Caco-2 (cell line): ENCODE measurements at regions not wholly inside any gene's neighbourhood (a gene's known extent, or its start where the extent isn't known, plus 50 kb on each side); places are given as distances from the start of the nearest gene placed in this dataset.

Experiments
- BruUV-seq: library from RNA; stranded (reverse); fragments of 400-500 nt; replicated peaks from 2 replicates; lab custom pipeline; 2021; lab: Mats Ljungman, UMichigan
- CTCF ChIA-PET: fragments of 300-600 bp; sonication (Branson Sonifier 250); formaldehyde crosslinking; loops from one replicate; lab custom pipeline; 2022; ENCODE audit warnings: antibody characterized with exemption; lab: Charles Lee
- POLR2A ChIA-PET: fragments of 300-600 bp; sonication (Branson Sonifier 250); formaldehyde crosslinking; loops from one replicate; lab custom pipeline; 2022; ENCODE audit warnings: antibody characterized with exemption; lab: Charles Lee
- DNase-seq, 2 experiments: peaks; one replicate each; pipeline versions ENCODE4 v3.0.0 to v3.0.0-alpha.2; 2020 to 2022
- H3K27me3 ChIP-seq: replicated peaks from 2 replicates; pipeline ENCODE4 v1.6.0; 2011; ENCODE audit warnings: low read length; ENCODE audit not compliant: control insufficient read depth, insufficient read depth
- H3K36me3 ChIP-seq: 2 replicates; pipeline ENCODE4 v1.5.1; 2011; ENCODE audit warnings: low read length; ENCODE audit not compliant: control insufficient read depth, insufficient read depth
- H3K4me1 ChIP-seq: fragments of 250-450 bp; sonication (Bioruptor Pico); 2 replicates; pipeline ENCODE4 v1.5.1; 2020; ENCODE audit warnings: mild to moderate bottlenecking
- H3K4me3 ChIP-seq: 2 replicates; pipeline ENCODE4 v1.5.1; 2011; ENCODE audit warnings: low read depth, mild to moderate bottlenecking, control low read depth, low read length
- H3K9me3 ChIP-seq: fragments of 250-450 bp; sonication (Bioruptor Pico); 2 replicates; pipeline ENCODE4 v1.5.1; 2020; ENCODE audit warnings: mild to moderate bottlenecking, moderate library complexity
- H3K27ac Mint-ChIP-seq: one replicate; pipeline ENCODE4 v1.8.0; 2022; ENCODE audit warnings: mixed read lengths; ENCODE audit not compliant: unreplicated experiment
- H3K27me3 Mint-ChIP-seq: one replicate; pipeline ENCODE4 v1.8.0; 2022; ENCODE audit warnings: mixed read lengths; ENCODE audit not compliant: insufficient read depth, unreplicated experiment
- H3K36me3 Mint-ChIP-seq: one replicate; pipeline ENCODE4 v1.8.0; 2022; ENCODE audit warnings: mild to moderate bottlenecking, mixed read lengths; ENCODE audit not compliant: insufficient read depth, unreplicated experiment
- H3K4me1 Mint-ChIP-seq: one replicate; pipeline ENCODE4 v1.8.0; 2022; ENCODE audit warnings: low read depth, mixed read lengths; ENCODE audit not compliant: unreplicated experiment
- H3K4me3 Mint-ChIP-seq: one replicate; pipeline ENCODE4 v1.8.0; 2022; ENCODE audit warnings: mild to moderate bottlenecking, moderate library complexity, mixed read lengths; ENCODE audit not compliant: unreplicated experiment
- H3K9me3 Mint-ChIP-seq: one replicate; pipeline ENCODE4 v1.8.0; 2022; ENCODE audit warnings: mixed read lengths; ENCODE audit not compliant: unreplicated experiment
- intact Hi-C: fragments of 100-400 bp; cut with micrococcal nuclease; formaldehyde crosslinking; loops from one replicate; pipeline ENCODE4 v1.10.0; 2022; ENCODE audit not compliant: unreplicated experiment
- TF ChIP-seq, protein P1 (sequence below), 2 experiments: fragments of 200-600 bp in 1 of 2; IDR thresholded peaks; 1 replicate in 1 of 2; 2 replicates in 1 of 2; pipeline versions ENCODE4 v1.5.1 to v1.8.0; 2011 to 2022; ENCODE audit warnings: antibody characterized with exemption in 1 of 2, control low read depth in 1 of 2, inconsistent platforms in 1 of 2, low read depth in 1 of 2, low read length in 1 of 2, mild to moderate bottlenecking in 1 of 2, moderate library complexity in 1 of 2; ENCODE audit not compliant: insufficient read depth in 1 of 2, severe bottlenecking in 1 of 2, unreplicated experiment in 1 of 2

DNA sequence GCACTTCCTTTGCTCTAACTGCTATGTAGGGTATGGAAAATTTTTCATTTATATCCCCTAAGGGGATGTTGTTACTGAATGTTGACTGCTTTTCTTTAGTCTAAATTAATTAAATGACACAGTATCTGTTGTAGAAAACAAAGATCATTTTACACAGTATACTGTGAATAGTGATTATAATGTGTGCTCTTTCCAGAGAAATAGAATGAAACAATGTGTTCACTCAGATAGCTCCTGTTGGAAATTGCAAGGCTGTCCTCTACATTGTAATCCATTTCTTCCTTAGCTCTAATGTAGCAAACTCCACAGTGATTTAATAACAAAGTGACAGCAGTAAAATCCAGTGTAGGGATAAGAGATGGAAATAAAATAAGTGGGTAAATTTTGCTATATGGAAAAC is 159.0 kb upstream of the VEPH1 start:
- no peaks in the 10 kb centered on the region for H3K36me3 Mint-ChIP-seq
- H3K4me3 Mint-ChIP-seq: no peak overlapping the region
- no peak for DNase-seq
- ChIA-PET POLR2A (no interaction called here), CTCF (no interaction called here)
- Histone ChIP-seq H3K4me1 (no peaks in the 10 kb centered on the region), H3K27me3 (no peaks in the 10 kb centered on the region), H3K4me3 (no peak overlapping the region), H3K36me3 (no peaks in the 10 kb centered on the region), H3K9me3 (no peaks in the 10 kb centered on the region)
- no TSS peak for BruUV-seq
- intact Hi-C loops: no loop called here
- peaks cover 27% of the 10 kb centered on the region for H3K27me3 Mint-ChIP-seq
- TF ChIP-seq, protein P1, sequence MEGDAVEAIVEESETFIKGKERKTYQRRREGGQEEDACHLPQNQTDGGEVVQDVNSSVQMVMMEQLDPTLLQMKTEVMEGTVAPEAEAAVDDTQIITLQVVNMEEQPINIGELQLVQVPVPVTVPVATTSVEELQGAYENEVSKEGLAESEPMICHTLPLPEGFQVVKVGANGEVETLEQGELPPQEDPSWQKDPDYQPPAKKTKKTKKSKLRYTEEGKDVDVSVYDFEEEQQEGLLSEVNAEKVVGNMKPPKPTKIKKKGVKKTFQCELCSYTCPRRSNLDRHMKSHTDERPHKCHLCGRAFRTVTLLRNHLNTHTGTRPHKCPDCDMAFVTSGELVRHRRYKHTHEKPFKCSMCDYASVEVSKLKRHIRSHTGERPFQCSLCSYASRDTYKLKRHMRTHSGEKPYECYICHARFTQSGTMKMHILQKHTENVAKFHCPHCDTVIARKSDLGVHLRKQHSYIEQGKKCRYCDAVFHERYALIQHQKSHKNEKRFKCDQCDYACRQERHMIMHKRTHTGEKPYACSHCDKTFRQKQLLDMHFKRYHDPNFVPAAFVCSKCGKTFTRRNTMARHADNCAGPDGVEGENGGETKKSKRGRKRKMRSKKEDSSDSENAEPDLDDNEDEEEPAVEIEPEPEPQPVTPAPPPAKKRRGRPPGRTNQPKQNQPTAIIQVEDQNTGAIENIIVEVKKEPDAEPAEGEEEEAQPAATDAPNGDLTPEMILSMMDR (IDR thresholded peaks at IDR 0.05; ENCODE audit: insufficient read depth in 1 of 2, low read depth in 1 of 2, low read length in 1 of 2, severe bottlenecking in 1 of 2, unreplicated experiment in 1 of 2): no peak
- no peaks in the 10 kb centered on the region for H3K9me3 Mint-ChIP-seq
- H3K27ac Mint-ChIP-seq: no peak overlapping the region
- H3K4me1 Mint-ChIP-seq: no peaks in the 10 kb centered on the region

DNA sequence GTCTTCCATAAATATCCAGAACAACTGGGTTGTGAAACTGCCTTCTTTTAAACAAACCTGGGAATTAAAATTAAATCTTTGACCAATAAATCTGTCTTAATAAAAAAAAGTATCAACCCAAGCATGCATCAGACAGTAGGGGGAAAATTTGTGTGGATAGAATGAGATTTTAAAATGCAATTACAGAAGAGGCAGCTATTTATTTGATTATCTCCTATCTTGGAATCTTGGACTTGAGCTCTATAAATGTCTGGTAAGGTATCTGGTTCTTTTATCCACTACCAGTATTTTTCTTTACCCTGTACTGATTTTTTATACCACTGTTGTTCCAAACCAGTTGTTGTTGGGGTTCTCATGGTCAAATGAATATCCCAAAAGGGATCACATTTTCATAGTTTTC is 157.6 kb upstream of the VEPH1 start:
- H3K4me1 ChIP-seq: no peaks in the 10 kb centered on the region
- Mint-ChIP-seq H3K4me3 (no peak overlapping the region), H3K9me3 (no peaks in the 10 kb centered on the region), H3K36me3 (no peaks in the 10 kb centered on the region), H3K27me3 (peaks cover 29% of the 10 kb centered on the region), H3K27ac (no peak overlapping the region), H3K4me1 (no peaks in the 10 kb centered on the region)
- TF ChIP-seq, protein P1 (IDR thresholded peaks at IDR 0.05; ENCODE audit: insufficient read depth in 1 of 2, low read depth in 1 of 2, low read length in 1 of 2, severe bottlenecking in 1 of 2, unreplicated experiment in 1 of 2): no peak
- no peak overlapping the region for H3K4me3 ChIP-seq
- intact Hi-C loops: no loop called here
- H3K36me3 ChIP-seq: no peaks in the 10 kb centered on the region
- no TSS peak for BruUV-seq
- ChIA-PET POLR2A (no interaction called here), CTCF (no interaction called here)
- no peak for DNase-seq
- H3K27me3 ChIP-seq: no peaks in the 10 kb centered on the region
- no peaks in the 10 kb centered on the region for H3K9me3 ChIP-seq

DNA sequence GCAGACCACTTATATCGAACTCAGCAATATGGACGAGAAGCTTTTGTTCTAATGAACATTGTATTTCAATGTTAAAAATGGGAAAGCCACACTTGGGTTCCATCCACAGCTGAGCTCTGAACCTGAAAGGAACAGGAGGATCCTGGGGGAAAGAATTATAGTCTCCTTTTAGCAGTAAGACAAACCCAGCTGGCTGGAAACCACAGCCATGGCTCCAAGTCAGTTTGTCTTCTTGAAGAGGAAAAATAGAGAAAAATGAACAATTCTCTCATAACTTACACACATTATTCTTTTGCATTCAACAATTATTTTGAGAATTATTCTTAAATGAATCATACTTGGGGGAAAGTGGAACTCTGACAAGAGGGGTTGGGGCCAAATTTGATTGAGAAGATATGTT is 149.2 kb upstream of the VEPH1 start:
- H3K36me3 ChIP-seq: no peaks in the 10 kb centered on the region
- Mint-ChIP-seq H3K27ac (no peak overlapping the region), H3K4me1 (no peaks in the 10 kb centered on the region), H3K36me3 (no peaks in the 10 kb centered on the region), H3K9me3 (no peaks in the 10 kb centered on the region), H3K27me3 (peaks cover 15% of the 10 kb centered on the region), H3K4me3 (no peak overlapping the region)
- DNase-seq: no peak
- intact Hi-C loops: no loop called here
- ChIA-PET POLR2A (no interaction called here), CTCF (no interaction called here)
- H3K9me3 ChIP-seq: no peaks in the 10 kb centered on the region
- no peak overlapping the region for H3K4me3 ChIP-seq
- H3K4me1 ChIP-seq: no peaks in the 10 kb centered on the region
- TF ChIP-seq, protein P1 (IDR thresholded peaks at IDR 0.05; ENCODE audit: insufficient read depth in 1 of 2, low read depth in 1 of 2, low read length in 1 of 2, severe bottlenecking in 1 of 2, unreplicated experiment in 1 of 2): no peak
- H3K27me3 ChIP-seq: no peaks in the 10 kb centered on the region; the same call in 1 of the 2 replicates
- BruUV-seq: no TSS peak
